Body of pancreas (tissue), 4 donors: ENCODE measurements at regions not wholly inside any gene's neighbourhood (a gene's known extent, or its start where the extent isn't known, plus 50 kb on each side); places are given as distances from the start of the nearest gene placed in this dataset.

Experiments
- ATAC-seq: fragments of 150-250 bp; one replicate; pipeline ENCODE4 v1.9.1; 2016
- DNase-seq, 4 donors: peaks; one replicate each; pipeline ENCODE4 v3.0.0-alpha.2; 2019
- H3K27ac ChIP-seq, 4 donors: fragments of 200-600 bp; sonication (generic); 1 replicate in 3 of 4; 2 replicates in 1 of 4; pipeline versions ENCODE4 v1.5.1 to v1.6.1; 2016 to 2019; ENCODE audit warnings: mild to moderate bottlenecking in 1 of 4, mixed read lengths in 1 of 4, moderate library complexity in 1 of 4
- H3K27me3 ChIP-seq, 2 donors: fragments of 200-600 bp; sonication (generic); one replicate each; pipeline ENCODE4 v1.6.0; 2016; ENCODE audit warnings: mild to moderate bottlenecking in 1 of 2
- H3K36me3 ChIP-seq, 2 donors: fragments of 200-600 bp; sonication (generic); replicated peaks in 1 of 2; 2 replicates each; pipeline ENCODE4 v1.5.1; 2016; ENCODE audit warnings: low read depth in 2 of 2; ENCODE audit not compliant: insufficient read depth in 1 of 2
- H3K4me1 ChIP-seq: fragments of 200-600 bp; sonication (generic); one replicate; pipeline ENCODE4 v1.6.0; 2016
- H3K4me3 ChIP-seq, 2 donors: fragments of 200-600 bp; sonication (generic); 1 replicate in 1 of 2; 2 replicates in 1 of 2; pipeline ENCODE4 v1.5.1; 2016 to 2019
- H3K9me3 ChIP-seq, 3 donors: fragments of 200-600 bp; sonication (generic); 1 replicate in 2 of 3; 2 replicates in 1 of 3; pipeline ENCODE4 v1.5.1; 2016
- CTCF ChIP-seq, 7 experiments: fragments of 450-650 bp in 4 of 7; fragments of 200-600 bp in 3 of 7; sonication (generic) in 3 of 7; IDR thresholded peaks; one replicate each; pipeline ENCODE4 v1.5.1; 2016 to 2019; ENCODE audit warnings: antibody characterized with exemption in 7 of 7
- POLR2A ChIP-seq, 3 donors: fragments of 450-650 bp; IDR thresholded peaks; one replicate each; pipeline ENCODE4 v1.6.1; 2016; ENCODE audit warnings: antibody characterized with exemption in 3 of 3, mild to moderate bottlenecking in 2 of 3
- WGBS, 2 donors: methylation state at CpG; one replicate each; pipeline ENCODE4 v1.1.5; 2017; 5-methylcytosine and 5-hydroxymethylcytosine counted together
- intact Hi-C: fragments of 100-400 bp; cut with DNase I; formaldehyde crosslinking; loops from one replicate; pipeline ENCODE4 v1.15.1; 2023

GRCh38 chr7:32170838-32171237 is 100.6 kb upstream of the PDE1C start:
- no peaks in the 10 kb centered on the region for H3K36me3 ChIP-seq
- H3K4me1 ChIP-seq: no peaks in the 10 kb centered on the region
- WGBS, 2 donors: 81 to 92% methylated on average over 1 of the region's 1 CpG
- no peak for DNase-seq
- no peaks in the 10 kb centered on the region for H3K27me3 ChIP-seq
- ATAC-seq: no peak
- H3K9me3 ChIP-seq: no peaks in the 10 kb centered on the region
- TF ChIP-seq CTCF (IDR thresholded peaks at IDR 0.05) (no peak), POLR2A (IDR thresholded peaks at IDR 0.05) (no peak)
- H3K4me3 ChIP-seq: no peak overlapping the region
- intact Hi-C loops: no loop called here
- H3K27ac ChIP-seq: no peak overlapping the region

GRCh38 chr7:32169228-32169627 is 99.0 kb upstream of the PDE1C start:
- WGBS, 2 donors: 27 to 38% methylated on average over 3 of the region's 3 CpGs
- no peak for DNase-seq
- Histone ChIP-seq H3K4me1 (no peaks in the 10 kb centered on the region), H3K9me3 (no peaks in the 10 kb centered on the region), H3K4me3 (no peak overlapping the region), H3K27me3 (no peaks in the 10 kb centered on the region), H3K27ac (no peak overlapping the region), H3K36me3 (no peaks in the 10 kb centered on the region)
- TF ChIP-seq CTCF (IDR thresholded peaks at IDR 0.05): no peak
- no peak for TF ChIP-seq POLR2A (IDR thresholded peaks at IDR 0.05)
- no peak for ATAC-seq
- intact Hi-C loops: no loop called here

GRCh38 chr7:32167815-32168214 is 97.6 kb upstream of the PDE1C start:
- Histone ChIP-seq H3K9me3 (no peaks in the 10 kb centered on the region), H3K36me3 (no peaks in the 10 kb centered on the region), H3K27ac (no peak overlapping the region), H3K4me1 (no peaks in the 10 kb centered on the region), H3K27me3 (no peaks in the 10 kb centered on the region), H3K4me3 (no peak overlapping the region)
- TF ChIP-seq POLR2A (IDR thresholded peaks at IDR 0.05) (no peak), CTCF (IDR thresholded peaks at IDR 0.05) (no peak)
- ATAC-seq (no peak), DNase-seq (no peak)
- intact Hi-C loops: no loop called here

- Histone ChIP-seq H3K36me3 (no peaks in the 10 kb centered on the region), H3K27ac (no peak overlapping the region), H3K4me3 (no peak overlapping the region), H3K9me3 (no peaks in the 10 kb centered on the region), H3K27me3 (no peaks in the 10 kb centered on the region), H3K4me1 (no peaks in the 10 kb centered on the region)
- DNase-seq (no peak), ATAC-seq (no peak)
- intact Hi-C loops: no loop called here
- TF ChIP-seq CTCF (IDR thresholded peaks at IDR 0.05) (no peak), POLR2A (IDR thresholded peaks at IDR 0.05) (no peak)
- 82 to 88% methylated on average over 2 of the region's 2 CpGs for WGBS, 2 donors
Observed at GRCh38 chr7:32167256-32167655, 97.0 kb upstream of the PDE1C start.

- H3K4me1 ChIP-seq: no peaks in the 10 kb centered on the region
- peak; percentile 22 to 27 (median 23) for DNase-seq
- H3K4me3 ChIP-seq: no peak overlapping the region
- TF ChIP-seq POLR2A (IDR thresholded peaks at IDR 0.05) (no peak), CTCF (IDR thresholded peaks at IDR 0.05) (peak in 6 of 7 experiments; percentile 18 to 63 (median 56))
- WGBS, 2 donors: 17 to 27% methylated on average over 1 of the region's 1 CpG
- ATAC-seq: peak; percentile 62
- no peaks in the 10 kb centered on the region for H3K27me3 ChIP-seq
- intact Hi-C loops: no loop called here
- H3K9me3 ChIP-seq: no peaks in the 10 kb centered on the region
- no peaks in the 10 kb centered on the region for H3K36me3 ChIP-seq
- no peak overlapping the region for H3K27ac ChIP-seq
Observed at GRCh38 chr7:32164341-32164996, 94.3 kb upstream of the PDE1C start.
